Vagina (tissue), 2 donors: ENCODE measurements at regions not wholly inside any gene's neighbourhood (a gene's known extent, or its start where the extent isn't known, plus 50 kb on each side); places are given as distances from the start of the nearest gene placed in this dataset.

Experiments
- DNase-seq, 2 donors: peaks; one replicate each; pipeline ENCODE4 v3.0.0-alpha.2; 2017; ENCODE audit errors: extremely low spot score in 2 of 2
- H3K27ac ChIP-seq: fragments of 200-600 bp; sonication (generic); one replicate; pipeline ENCODE4 v1.5.1; 2019
- H3K27me3 ChIP-seq: fragments of 200-600 bp; sonication (generic); one replicate; pipeline ENCODE4 v1.5.1; 2019
- H3K36me3 ChIP-seq, 2 donors: fragments of 200-600 bp; sonication (generic); one replicate each; pipeline ENCODE4 v1.5.1; 2017 to 2019
- H3K4me1 ChIP-seq: fragments of 200-600 bp; sonication (generic); one replicate; pipeline ENCODE4 v1.5.1; 2019
- H3K4me3 ChIP-seq, 2 donors: fragments of 200-600 bp; sonication (generic); 1 replicate in 1 of 2; 2 replicates in 1 of 2; pipeline ENCODE4 v1.5.1; 2016 to 2019
- H3K9me3 ChIP-seq: fragments of 200-600 bp; sonication (generic); one replicate; pipeline ENCODE4 v1.5.1; 2019
- CTCF ChIP-seq, 3 experiments: fragments of 450-650 bp in 2 of 3; fragments of 200-600 bp in 1 of 3; sonication (generic) in 1 of 3; IDR thresholded peaks; one replicate each; pipeline ENCODE4 v1.5.1; 2017 to 2019; ENCODE audit warnings: antibody characterized with exemption in 3 of 3, mild to moderate bottlenecking in 2 of 3, moderate library complexity in 2 of 3
- POLR2A ChIP-seq, 2 donors: fragments of 450-650 bp; IDR thresholded peaks; one replicate each; pipeline ENCODE4 v1.6.1; 2017; ENCODE audit warnings: antibody characterized with exemption in 2 of 2, mild to moderate bottlenecking in 2 of 2, moderate library complexity in 2 of 2
- POLR2AphosphoS5 ChIP-seq, 2 donors: sonication (generic); formaldehyde crosslinking; IDR thresholded peaks; one replicate each; pipeline ENCODE4 v1.9.0; 2017; ENCODE audit warnings: antibody characterized with exemption in 2 of 2, mild to moderate bottlenecking in 2 of 2, low read depth in 1 of 2; ENCODE audit not compliant: insufficient read depth in 1 of 2
- intact Hi-C: fragments of 100-400 bp; cut with DNase I; formaldehyde crosslinking; loops from one replicate; pipeline ENCODE4 v1.15.1; 2023

GRCh38 chr6:19204445-19204844 lies 632.7 kb upstream of the ID4 start:
- no peaks in the 10 kb centered on the region for H3K4me1 ChIP-seq
- no peak overlapping the region for H3K27ac ChIP-seq
- no peaks in the 10 kb centered on the region for H3K27me3 ChIP-seq
- intact Hi-C loops, result no loop called here
- H3K9me3 ChIP-seq, result no peaks in the 10 kb centered on the region
- no peak overlapping the region for H3K4me3 ChIP-seq
- no peak for DNase-seq
- TF ChIP-seq POLR2AphosphoS5 (IDR thresholded peaks at IDR 0.05; ENCODE audit: insufficient read depth in 1 of 2, low read depth in 1 of 2) (no peak), CTCF (IDR thresholded peaks at IDR 0.05) (no peak), POLR2A (IDR thresholded peaks at IDR 0.05) (no peak)
- H3K36me3 ChIP-seq, result no peaks in the 10 kb centered on the region

- no peaks in the 10 kb centered on the region for H3K27me3 ChIP-seq
- intact Hi-C loops, result no loop called here
- TF ChIP-seq CTCF (IDR thresholded peaks at IDR 0.05), result no peak
- no peak for TF ChIP-seq POLR2AphosphoS5 (IDR thresholded peaks at IDR 0.05; ENCODE audit: insufficient read depth in 1 of 2, low read depth in 1 of 2)
- TF ChIP-seq POLR2A (IDR thresholded peaks at IDR 0.05), result no peak
Measured at GRCh38 chr6:19205076-19205475, 632.1 kb upstream of the ID4 start.

GRCh38 chr6:19209202-19209601 lies 628.0 kb upstream of the ID4 start:
- no peaks in the 10 kb centered on the region for H3K9me3 ChIP-seq
- DNase-seq, result no peak
- intact Hi-C loops, result no loop called here

More at GRCh38 chr6:19205076-19205475, 632.1 kb upstream of the ID4 start:
- H3K4me3 ChIP-seq, result no peak overlapping the region
- no peaks in the 10 kb centered on the region for H3K4me1 ChIP-seq
- no peak overlapping the region for H3K27ac ChIP-seq
- no peaks in the 10 kb centered on the region for H3K9me3 ChIP-seq
- H3K36me3 ChIP-seq, result no peaks in the 10 kb centered on the region
- DNase-seq, result no peak

GRCh38 chr6:19210849-19211590 lies 626.1 kb upstream of the ID4 start:
- Histone ChIP-seq H3K4me3 (no peak overlapping the region), H3K36me3 (no peaks in the 10 kb centered on the region), H3K4me1 (no peaks in the 10 kb centered on the region), H3K27me3 (no peaks in the 10 kb centered on the region), H3K9me3 (no peaks in the 10 kb centered on the region), H3K27ac (no peak overlapping the region)
- DNase-seq, result no peak
- TF ChIP-seq CTCF (IDR thresholded peaks at IDR 0.05), result no peak
- no peak for TF ChIP-seq POLR2A (IDR thresholded peaks at IDR 0.05)
- TF ChIP-seq POLR2AphosphoS5 (IDR thresholded peaks at IDR 0.05; ENCODE audit: insufficient read depth in 1 of 2, low read depth in 1 of 2), result no peak
- intact Hi-C loops, result no loop called here

More at GRCh38 chr6:19209202-19209601, 628.0 kb upstream of the ID4 start:
- Histone ChIP-seq H3K27me3 (no peaks in the 10 kb centered on the region), H3K4me1 (no peaks in the 10 kb centered on the region), H3K36me3 (no peaks in the 10 kb centered on the region), H3K27ac (no peak overlapping the region), H3K4me3 (no peak overlapping the region)
- no peak for TF ChIP-seq CTCF (IDR thresholded peaks at IDR 0.05)
- no peak for TF ChIP-seq POLR2A (IDR thresholded peaks at IDR 0.05)
- TF ChIP-seq POLR2AphosphoS5 (IDR thresholded peaks at IDR 0.05; ENCODE audit: insufficient read depth in 1 of 2, low read depth in 1 of 2), result no peak

- Histone ChIP-seq H3K9me3 (no peaks in the 10 kb centered on the region), H3K4me1 (no peaks in the 10 kb centered on the region), H3K36me3 (no peaks in the 10 kb centered on the region), H3K27me3 (no peaks in the 10 kb centered on the region), H3K27ac (no peak overlapping the region), H3K4me3 (no peak overlapping the region)
- intact Hi-C loops, result no loop called here
- no peak for DNase-seq
- no peak for TF ChIP-seq CTCF (IDR thresholded peaks at IDR 0.05)
- TF ChIP-seq POLR2AphosphoS5 (IDR thresholded peaks at IDR 0.05; ENCODE audit: insufficient read depth in 1 of 2, low read depth in 1 of 2), result no peak
- no peak for TF ChIP-seq POLR2A (IDR thresholded peaks at IDR 0.05)
Measured at GRCh38 chr6:19214231-19214630, 622.9 kb upstream of the ID4 start.
